Stomach (tissue), 4 donors: ENCODE measurements at regions not wholly inside any gene's neighbourhood (a gene's known extent, or its start where the extent isn't known, plus 50 kb on each side); places are given as distances from the start of the nearest gene placed in this dataset.

ENCODE experiments used
- CTCF ChIP-seq, 7 experiments: fragments of 450-650 bp in 4 of 7; fragments of 200-600 bp in 3 of 7; sonication (generic) in 3 of 7; IDR thresholded peaks; one replicate each; pipeline ENCODE4 v1.5.1; 2016 to 2019; ENCODE audit warnings: antibody characterized with exemption in 7 of 7, control low read depth in 2 of 7, mild to moderate bottlenecking in 1 of 7
- EP300 ChIP-seq: sonication (generic); formaldehyde crosslinking; IDR thresholded peaks from one replicate; pipeline ENCODE4 v1.6.1; 2017; ENCODE audit warnings: antibody characterized with exemption
- POLR2A ChIP-seq, 4 donors: fragments of 450-650 bp; IDR thresholded peaks; one replicate each; pipeline ENCODE4 v1.6.1; 2016; ENCODE audit warnings: antibody characterized with exemption in 4 of 4, control low read depth in 2 of 4, mild to moderate bottlenecking in 1 of 4, moderate library complexity in 1 of 4
- POLR2AphosphoS5 ChIP-seq, 3 donors: sonication (generic); formaldehyde crosslinking; IDR thresholded peaks; one replicate each; pipeline ENCODE4 v1.6.1; 2016; ENCODE audit warnings: antibody characterized with exemption in 3 of 3

GRCh38 chr3:176005564-176005963 is 1146.4 kb downstream of the NAALADL2 start:
- no peak for TF ChIP-seq CTCF (IDR thresholded peaks at IDR 0.05)
- TF ChIP-seq POLR2AphosphoS5 (IDR thresholded peaks at IDR 0.05): no peak
- TF ChIP-seq EP300: no peak
- TF ChIP-seq POLR2A (IDR thresholded peaks at IDR 0.05): no peak
